ENCODE measurements at regions not wholly inside any gene's neighbourhood (a gene's known extent, or its start where the extent isn't known, plus 50 kb on each side); places are given as distances from the start of the nearest gene placed in this dataset.

DNA sequence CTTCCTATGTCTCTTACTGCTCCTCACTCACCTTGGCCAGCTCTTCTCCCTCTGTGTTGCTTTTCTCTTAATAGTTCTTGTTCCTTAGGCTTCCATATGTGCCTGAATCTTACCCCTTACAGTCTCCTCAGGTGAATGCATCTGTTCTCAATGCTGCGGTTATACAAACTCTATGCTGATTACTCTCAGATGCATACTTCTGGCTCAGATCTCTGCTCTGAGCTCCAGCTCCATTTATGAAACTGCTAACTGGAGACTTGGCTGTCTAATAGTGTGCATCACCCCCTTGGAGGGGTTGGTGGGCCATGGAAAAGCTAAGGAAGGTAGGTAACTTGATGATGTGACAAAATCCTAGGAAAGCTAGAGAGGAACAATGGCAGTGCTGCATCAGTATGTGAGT, 422.5 kb downstream of the TMEM135 start:
- H2BK120ac ChIP-seq (replicated peaks; ENCODE audit: low read depth, low read length) = no peak overlapping the region
- H3K36me3 ChIP-seq (ENCODE audit: control insufficient read depth in 2 of 4, insufficient read depth in 4 of 4, low read length in 3 of 4) = no peaks in the 10 kb centered on the region
- H2AK5ac ChIP-seq (ENCODE audit: low read depth, low read length) = no peak overlapping the region
- ChIA-PET POLR2A (ENCODE audit: partially characterized antibody) (no interaction called here), CTCF (ENCODE audit: partially characterized antibody) (interaction anchor here (0.5 to 1.7 kb wide), 7 partner anchors 9 to 333 kb away, joined by 3 to 8 read pairs (median 3); no protein-coding TSS in a partner anchor)
- no peak overlapping the region for H2BK12ac ChIP-seq (ENCODE audit: low read depth, low read length)
- no peak overlapping the region for H3K18ac ChIP-seq (ENCODE audit: extremely low read depth, low read length)
- H2BK5ac ChIP-seq (ENCODE audit: low read depth, low read length) = no peak overlapping the region
- H3K27ac ChIP-seq (ENCODE audit: low read depth, low read length) = no peak overlapping the region
- FAIRE-seq (no peak), DNase-seq (ENCODE audit: low read depth in 1 of 2, low spot score in 2 of 2) (no peak)
- no peak overlapping the region for H3K56ac ChIP-seq (replicated peaks; ENCODE audit: insufficient read length, low read depth, low read length)
- H3K4me3 ChIP-seq (ENCODE audit: extremely low read depth in 1 of 4, insufficient read depth in 2 of 4, low read depth in 3 of 4, low read length in 4 of 4) = no peak overlapping the region
- H3K23me2 ChIP-seq (ENCODE audit: low read depth, low read length) = no peaks in the 10 kb centered on the region
- H2AFZ ChIP-seq (ENCODE audit: low read length) = no peak overlapping the region
- no peak overlapping the region for H2BK20ac ChIP-seq (ENCODE audit: low read length)
- H3K79me2 ChIP-seq (ENCODE audit: control insufficient read depth in 1 of 2, insufficient read depth in 2 of 2, low read length in 2 of 2) = no peaks in the 10 kb centered on the region
- no peak overlapping the region for H4K91ac ChIP-seq (replicated peaks; ENCODE audit: insufficient read length, low read length)
- H3K4ac ChIP-seq (replicated peaks; ENCODE audit: insufficient read length, low read depth, low read length) = no peak overlapping the region
- WGBS, 2 experiments (ENCODE audit: extremely low coverage in 1 of 2, insufficient coverage in 1 of 2, insufficient read length in 1 of 2, insufficient replicate concordance in 2 of 2, low coverage in 1 of 2, low lambda C conversion rate in 2 of 2, missing lambda C conversion rate in 1 of 2) = 83% methylated on average over 1 of the region's 1 CpG; no CpG with 5 or more reads in 1 of the 2 experiments
- H3K79me1 ChIP-seq (ENCODE audit: low read depth, low read length) = no peaks in the 10 kb centered on the region
- no peak overlapping the region for H4K8ac ChIP-seq (ENCODE audit: extremely low read depth, insufficient read depth, low read length)
- H4K5ac ChIP-seq (ENCODE audit: insufficient read length, low read depth, low read length) = no peak overlapping the region
- no peaks in the 10 kb centered on the region for H3K9me3 ChIP-seq (ENCODE audit: insufficient read depth in 2 of 2, low read depth in 1 of 2, low read length in 1 of 2)
- H3K4me2 ChIP-seq (ENCODE audit: insufficient read depth in 1 of 2, low read depth in 2 of 2, low read length in 2 of 2) = no peak overlapping the region
- no peaks in the 10 kb centered on the region for H3K4me1 ChIP-seq (replicated peaks in 1 of 4; ENCODE audit: control insufficient read depth in 3 of 4, insufficient read depth in 4 of 4, low read length in 3 of 4)
- no peak overlapping the region for H2BK15ac ChIP-seq (ENCODE audit: low read length)
- H3K14ac ChIP-seq (ENCODE audit: insufficient read length) = no peak overlapping the region
- no peak overlapping the region for H3K9ac ChIP-seq (replicated peaks in 1 of 4; ENCODE audit: extremely low read depth in 1 of 4, low read depth in 3 of 4, low read length in 3 of 4)
- no peaks in the 10 kb centered on the region for H3K27me3 ChIP-seq (replicated peaks in 1 of 4; ENCODE audit: control insufficient read depth in 3 of 4, extremely low read depth in 1 of 4, insufficient read depth in 3 of 4, low read length in 3 of 4)
- no peaks in the 10 kb centered on the region for H4K20me1 ChIP-seq (replicated peaks in 1 of 2; ENCODE audit: control insufficient read depth in 1 of 2, insufficient read depth in 2 of 2, low read length in 2 of 2)
- no peak overlapping the region for H3K23ac ChIP-seq (ENCODE audit: insufficient read length)
- TF ChIP-seq CEBPB (IDR thresholded peaks at IDR 0.05; ENCODE audit: low read depth, low read length) = no peak
- TF ChIP-seq SUZ12 (IDR thresholded peaks at IDR 0.05; ENCODE audit: low read length) = no peak
- TF ChIP-seq POLR2AphosphoS5 (IDR thresholded peaks at IDR 0.05; ENCODE audit: low read depth, low read length) = no peak
- no peak for TF ChIP-seq SIRT6 (IDR thresholded peaks at IDR 0.05; ENCODE audit: low read length)
- TF ChIP-seq RNF2 (IDR thresholded peaks at IDR 0.05; ENCODE audit: borderline replicate concordance, low read depth, low read length, missing control alignments, poor library complexity, severe bottlenecking) = no peak
- TF ChIP-seq JUN (IDR thresholded peaks at IDR 0.05; ENCODE audit: low read depth, low read length) = no peak
- TF ChIP-seq RAD21 (IDR thresholded peaks at IDR 0.05 in 1 of 2, conservative IDR thresholded peaks at IDR 0.05 in 1 of 2; ENCODE audit: low read depth in 2 of 2, low read length in 2 of 2) = no peak
- no peak for TF ChIP-seq TEAD4 (IDR thresholded peaks at IDR 0.05; ENCODE audit: low read depth, low read length)
- TF ChIP-seq, protein P1, sequence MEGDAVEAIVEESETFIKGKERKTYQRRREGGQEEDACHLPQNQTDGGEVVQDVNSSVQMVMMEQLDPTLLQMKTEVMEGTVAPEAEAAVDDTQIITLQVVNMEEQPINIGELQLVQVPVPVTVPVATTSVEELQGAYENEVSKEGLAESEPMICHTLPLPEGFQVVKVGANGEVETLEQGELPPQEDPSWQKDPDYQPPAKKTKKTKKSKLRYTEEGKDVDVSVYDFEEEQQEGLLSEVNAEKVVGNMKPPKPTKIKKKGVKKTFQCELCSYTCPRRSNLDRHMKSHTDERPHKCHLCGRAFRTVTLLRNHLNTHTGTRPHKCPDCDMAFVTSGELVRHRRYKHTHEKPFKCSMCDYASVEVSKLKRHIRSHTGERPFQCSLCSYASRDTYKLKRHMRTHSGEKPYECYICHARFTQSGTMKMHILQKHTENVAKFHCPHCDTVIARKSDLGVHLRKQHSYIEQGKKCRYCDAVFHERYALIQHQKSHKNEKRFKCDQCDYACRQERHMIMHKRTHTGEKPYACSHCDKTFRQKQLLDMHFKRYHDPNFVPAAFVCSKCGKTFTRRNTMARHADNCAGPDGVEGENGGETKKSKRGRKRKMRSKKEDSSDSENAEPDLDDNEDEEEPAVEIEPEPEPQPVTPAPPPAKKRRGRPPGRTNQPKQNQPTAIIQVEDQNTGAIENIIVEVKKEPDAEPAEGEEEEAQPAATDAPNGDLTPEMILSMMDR (IDR thresholded peaks at IDR 0.05; ENCODE audit: control extremely low read depth in 1 of 3, insufficient read depth in 1 of 3, low read depth in 1 of 3, low read length in 3 of 3) = no peak
- TF ChIP-seq SP4 (IDR thresholded peaks at IDR 0.05; ENCODE audit: low read length) = no peak
- TF ChIP-seq, protein P2, sequence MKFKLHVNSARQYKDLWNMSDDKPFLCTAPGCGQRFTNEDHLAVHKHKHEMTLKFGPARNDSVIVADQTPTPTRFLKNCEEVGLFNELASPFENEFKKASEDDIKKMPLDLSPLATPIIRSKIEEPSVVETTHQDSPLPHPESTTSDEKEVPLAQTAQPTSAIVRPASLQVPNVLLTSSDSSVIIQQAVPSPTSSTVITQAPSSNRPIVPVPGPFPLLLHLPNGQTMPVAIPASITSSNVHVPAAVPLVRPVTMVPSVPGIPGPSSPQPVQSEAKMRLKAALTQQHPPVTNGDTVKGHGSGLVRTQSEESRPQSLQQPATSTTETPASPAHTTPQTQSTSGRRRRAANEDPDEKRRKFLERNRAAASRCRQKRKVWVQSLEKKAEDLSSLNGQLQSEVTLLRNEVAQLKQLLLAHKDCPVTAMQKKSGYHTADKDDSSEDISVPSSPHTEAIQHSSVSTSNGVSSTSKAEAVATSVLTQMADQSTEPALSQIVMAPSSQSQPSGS (IDR thresholded peaks at IDR 0.05; ENCODE audit: low read length) = no peak
